Stimulated activated naive CD4-positive, alpha-beta T cell (primary cell): ENCODE measurements at regions not wholly inside any gene's neighbourhood (a gene's known extent, or its start where the extent isn't known, plus 50 kb on each side); places are given as distances from the start of the nearest gene placed in this dataset.

Experiments
- DNase-seq, 6 experiments: peaks; one replicate each; lab custom pipeline; 2025; lab: John Stamatoyannopoulos, UW

DNA sequence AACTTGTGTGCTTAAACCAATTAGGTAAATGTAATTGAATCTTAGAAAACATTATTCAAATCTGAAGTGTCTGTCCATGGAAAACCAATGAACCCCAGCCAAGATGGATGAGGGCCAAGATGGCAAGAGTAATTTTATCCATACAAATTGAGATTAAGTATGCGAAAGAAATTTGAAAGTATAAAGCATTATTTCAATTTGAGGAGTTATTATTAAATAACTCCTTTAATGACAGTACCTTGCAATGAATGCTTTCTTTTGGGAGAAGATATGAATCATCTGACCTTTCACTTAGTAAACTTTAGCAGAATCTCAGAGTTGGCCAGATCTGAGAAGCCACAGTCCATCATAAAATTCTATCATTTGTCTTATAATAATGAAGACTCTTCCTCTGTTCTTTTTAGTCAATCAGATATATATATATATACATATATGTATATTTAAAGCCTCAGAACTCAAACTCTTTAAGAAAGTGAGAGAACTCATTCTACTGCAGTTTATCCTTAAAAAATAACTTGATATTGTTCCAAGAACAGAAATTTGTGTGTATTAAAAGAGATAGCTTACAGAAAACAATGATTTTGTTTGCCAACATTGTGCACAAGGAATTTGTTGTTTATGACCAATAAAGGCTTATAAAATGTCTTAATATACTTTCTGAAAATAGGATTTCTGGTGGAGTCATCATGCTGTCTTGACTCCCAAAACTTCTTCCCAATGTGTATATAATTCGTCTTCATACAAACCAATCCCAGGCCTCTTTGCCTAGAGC is 434.8 kb upstream of the THBS1 start:
- DNase-seq: no peak

DNA sequence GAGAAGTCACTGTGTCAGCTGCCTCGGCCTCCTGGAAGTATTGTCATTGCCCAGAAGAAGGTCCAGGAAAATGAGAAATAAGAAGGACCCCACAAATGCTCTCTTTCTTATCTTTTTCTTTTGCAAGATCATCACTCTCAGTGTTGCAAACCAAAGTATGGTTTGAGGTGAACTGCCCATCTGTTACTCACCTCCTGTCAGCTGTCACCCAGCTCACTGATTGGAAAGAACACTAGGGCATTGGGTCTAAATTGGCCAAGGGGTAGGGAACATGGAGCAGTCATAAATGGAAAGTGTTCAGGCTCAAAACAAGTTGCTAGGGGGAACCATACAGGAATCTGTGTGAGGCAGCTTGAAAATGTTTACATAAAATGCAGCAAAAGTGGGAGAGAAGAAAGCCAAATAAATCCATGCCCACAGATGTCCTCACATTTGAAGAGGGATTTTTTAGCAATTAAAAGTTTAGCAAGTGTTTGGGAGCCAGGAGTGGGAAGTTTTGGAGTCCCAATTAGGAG is 431.2 kb upstream of the THBS1 start:
- no peak for DNase-seq

DNA sequence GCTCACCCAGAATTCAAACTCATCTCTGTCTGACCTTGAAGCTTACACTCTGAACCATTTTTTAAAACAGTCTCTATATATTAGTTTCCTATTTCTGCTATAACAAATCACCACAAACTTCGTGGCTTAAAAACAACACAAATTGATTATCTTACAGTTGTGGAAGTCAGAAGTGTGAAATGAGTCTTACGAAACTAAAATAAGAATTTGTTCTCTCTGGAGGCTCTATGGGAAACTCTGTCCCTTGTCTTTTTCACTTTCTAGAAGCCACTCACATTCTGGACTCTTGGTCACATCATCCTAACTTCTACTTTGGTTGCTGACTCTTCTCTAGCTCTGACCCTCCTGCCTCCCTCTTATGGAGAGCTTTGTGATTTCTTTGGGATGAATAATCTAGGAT is 429.3 kb upstream of the THBS1 start:
- no peak for DNase-seq

DNA sequence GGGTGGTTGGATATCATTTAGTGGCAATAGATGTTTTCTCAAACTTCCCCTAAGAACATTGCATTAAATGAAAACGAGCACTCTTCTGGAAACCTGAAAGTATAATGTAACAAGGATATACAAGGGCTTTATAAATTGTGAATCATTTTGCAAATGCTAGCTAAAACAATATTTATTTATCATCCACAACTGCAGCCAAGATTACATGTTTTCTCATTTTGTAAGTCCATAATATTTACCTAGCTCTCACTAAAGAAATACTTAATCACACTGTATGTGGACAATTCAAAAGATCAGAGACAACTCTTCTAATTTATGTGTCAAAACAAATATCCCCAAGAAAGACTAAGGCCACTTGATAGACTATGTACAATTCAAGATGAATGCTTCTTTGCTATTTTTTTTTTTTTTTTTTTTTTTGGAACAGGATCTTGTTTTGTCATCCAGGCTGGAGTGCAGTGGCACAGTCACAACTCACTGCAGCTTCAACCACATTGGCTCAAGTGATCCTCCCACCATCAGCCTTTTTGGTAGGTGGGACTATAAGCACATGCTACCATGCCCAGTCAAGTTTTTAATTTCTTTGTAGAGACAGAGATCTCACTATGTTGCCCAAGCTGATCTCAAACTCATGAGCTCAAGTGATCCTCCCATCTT is 427.7 kb upstream of the THBS1 start:
- no peak for DNase-seq

DNA sequence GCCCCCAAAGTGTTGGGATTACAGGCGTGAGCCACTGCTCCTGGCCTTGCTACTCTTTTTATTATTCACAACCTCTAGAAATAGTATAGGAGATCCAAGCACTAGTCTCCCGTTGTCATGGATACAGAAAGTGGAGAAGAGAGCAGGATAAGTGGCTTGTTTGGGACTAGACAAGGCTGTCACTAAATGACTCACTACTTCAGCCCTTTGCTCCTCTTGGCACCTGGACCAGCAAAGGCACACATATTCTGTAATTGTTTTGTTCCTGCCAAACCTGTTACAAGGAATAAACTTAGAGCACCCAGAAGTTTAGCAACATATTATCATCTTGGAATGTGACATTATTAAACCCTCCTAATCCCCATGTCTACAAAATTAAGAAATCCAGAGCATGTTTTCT is 427.2 kb upstream of the THBS1 start:
- DNase-seq: no peak

DNA sequence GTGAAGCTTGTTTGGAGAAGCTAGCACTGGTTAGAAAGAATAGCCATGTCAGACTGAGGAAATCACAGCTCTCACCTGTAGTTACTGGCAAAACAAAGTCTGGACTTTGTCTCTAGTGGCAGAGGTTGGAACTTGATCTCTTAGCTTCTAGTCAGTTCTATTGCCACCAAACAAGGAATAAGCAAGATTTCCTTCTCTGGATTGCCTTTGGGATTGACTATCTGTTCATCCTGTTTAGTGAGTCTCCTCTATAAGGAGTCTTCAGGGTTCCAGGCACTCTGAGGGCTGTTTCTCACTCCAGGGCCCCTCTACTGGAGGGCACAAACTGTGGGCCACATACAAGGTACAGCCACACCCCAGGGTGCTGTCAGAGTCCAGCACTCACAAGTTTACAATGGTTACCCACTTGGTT is 426.6 kb upstream of the THBS1 start:
- DNase-seq: no peak

DNA sequence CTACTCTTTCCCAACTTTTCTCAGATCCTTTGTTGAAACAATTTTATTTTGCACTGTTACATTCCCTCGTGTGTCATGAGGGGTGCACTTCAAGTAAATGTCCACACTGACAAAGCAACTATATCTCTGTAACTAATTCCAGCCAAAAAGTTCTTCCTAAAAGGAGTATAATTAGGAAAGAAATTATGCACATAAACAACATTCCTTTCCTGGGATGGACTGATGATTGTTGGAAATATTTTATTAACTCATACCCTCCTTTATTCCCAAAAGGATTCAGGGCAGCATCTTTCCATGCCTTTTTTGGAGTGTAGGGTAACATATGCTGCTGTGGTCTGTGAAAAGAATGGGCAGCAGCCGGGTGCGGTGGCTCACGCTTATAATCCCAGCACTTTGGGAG is 426.1 kb upstream of the THBS1 start:
- no peak for DNase-seq

DNA sequence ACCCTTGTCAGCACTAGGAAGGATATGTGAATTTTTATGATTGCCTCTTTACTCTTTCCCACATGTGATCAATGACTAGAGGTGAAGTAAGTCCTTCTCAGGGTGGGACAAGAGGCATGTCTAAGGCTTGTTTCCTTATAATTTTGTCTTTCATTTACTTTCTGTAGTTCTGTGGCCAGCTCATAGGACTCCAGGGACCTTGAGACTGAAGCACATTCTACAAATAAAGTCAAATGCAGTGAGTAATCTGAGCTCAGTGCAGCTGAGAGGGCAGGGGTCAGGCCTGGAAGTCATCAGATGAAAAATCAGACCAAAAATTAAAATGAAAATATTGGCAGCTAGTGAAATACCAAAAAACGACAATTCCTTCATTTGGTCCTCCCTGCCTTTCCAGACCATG is 424.7 kb upstream of the THBS1 start:
- DNase-seq: no peak

DNA sequence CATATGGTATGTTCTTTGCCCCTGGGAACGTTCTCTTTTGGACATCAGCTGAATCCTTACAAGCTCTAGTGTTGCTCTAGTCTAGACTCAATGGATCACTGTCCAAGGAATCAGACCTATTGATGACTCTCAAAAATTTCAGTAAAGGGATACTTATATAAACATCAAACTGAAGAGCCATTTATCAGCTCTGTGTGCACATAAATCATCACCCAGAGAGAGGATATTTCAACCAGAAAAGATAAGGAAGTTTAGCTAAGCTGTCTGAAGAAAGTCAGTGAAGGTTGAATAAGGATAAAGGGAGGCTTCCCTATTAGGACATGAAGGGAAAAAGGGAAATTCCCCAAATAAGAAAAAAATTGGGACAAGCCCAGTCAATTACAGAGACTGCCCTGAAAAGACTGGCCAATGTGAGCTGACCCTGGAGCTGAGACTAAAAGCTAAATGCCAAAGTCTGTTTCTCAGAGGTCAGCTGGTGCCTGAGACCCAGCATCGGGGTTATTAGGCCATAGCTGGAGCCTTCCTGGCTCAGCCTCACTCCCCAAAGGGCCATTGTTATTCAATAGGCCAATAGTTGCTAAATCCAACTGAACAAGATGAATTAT is 424.1 kb upstream of the THBS1 start:
- no peak for DNase-seq

DNA sequence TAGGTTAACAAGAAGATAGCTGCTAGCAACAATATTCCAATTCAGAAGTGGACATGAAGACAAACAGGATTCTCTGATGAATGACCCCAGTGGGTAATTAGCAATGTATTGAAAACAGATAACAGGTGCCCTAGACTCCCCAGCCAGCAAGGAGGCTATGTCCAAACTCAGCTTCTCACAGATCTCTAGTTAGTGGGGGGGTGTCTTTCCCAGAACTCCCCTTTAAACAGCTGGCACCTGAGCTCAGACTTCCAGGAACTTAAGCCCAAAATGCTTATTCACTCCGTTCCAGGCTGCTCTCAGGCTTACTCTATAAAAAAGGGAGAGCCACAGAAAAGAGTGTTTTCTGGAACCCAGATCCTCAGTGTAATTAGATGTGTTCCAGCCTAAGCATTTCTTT is 423.0 kb upstream of the THBS1 start:
- DNase-seq: no peak

DNA sequence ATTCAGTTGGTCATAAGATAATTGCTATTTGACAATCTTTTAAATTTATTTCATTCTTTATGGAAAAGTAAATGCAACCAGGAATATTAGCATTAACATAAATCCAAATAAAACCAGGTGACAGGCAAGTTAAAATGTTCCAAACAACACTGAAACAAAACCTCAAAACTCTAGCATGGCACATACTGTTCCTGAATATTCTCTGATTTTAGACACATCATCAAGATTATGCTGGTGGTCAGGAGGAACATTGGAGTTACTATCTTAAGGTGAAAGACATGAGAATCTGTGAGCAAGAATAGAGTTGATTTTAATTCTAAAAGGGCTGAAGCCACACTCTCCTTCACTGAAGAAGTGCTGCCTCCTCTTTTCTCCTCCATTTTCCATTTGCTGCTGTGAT is 421.0 kb upstream of the THBS1 start:
- no peak for DNase-seq

DNA sequence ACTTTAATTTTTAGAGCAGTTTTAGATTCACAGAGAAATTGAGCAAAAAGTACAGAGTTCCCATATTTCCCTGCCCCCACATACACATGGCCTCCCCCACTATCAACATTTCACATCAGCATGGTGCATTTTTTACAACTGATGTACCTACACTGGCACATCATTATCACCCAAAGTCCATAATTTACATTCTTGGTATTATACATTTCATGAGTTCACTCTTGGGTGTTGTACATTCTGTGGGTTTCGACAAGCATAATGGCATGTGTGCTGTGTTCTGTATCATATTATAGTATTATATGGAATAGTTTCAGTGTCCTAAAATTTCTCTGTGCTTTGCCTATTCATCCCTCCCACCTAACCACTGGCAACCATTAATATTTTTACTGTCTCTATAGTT is 419.8 kb upstream of the THBS1 start:
- DNase-seq: no peak

DNA sequence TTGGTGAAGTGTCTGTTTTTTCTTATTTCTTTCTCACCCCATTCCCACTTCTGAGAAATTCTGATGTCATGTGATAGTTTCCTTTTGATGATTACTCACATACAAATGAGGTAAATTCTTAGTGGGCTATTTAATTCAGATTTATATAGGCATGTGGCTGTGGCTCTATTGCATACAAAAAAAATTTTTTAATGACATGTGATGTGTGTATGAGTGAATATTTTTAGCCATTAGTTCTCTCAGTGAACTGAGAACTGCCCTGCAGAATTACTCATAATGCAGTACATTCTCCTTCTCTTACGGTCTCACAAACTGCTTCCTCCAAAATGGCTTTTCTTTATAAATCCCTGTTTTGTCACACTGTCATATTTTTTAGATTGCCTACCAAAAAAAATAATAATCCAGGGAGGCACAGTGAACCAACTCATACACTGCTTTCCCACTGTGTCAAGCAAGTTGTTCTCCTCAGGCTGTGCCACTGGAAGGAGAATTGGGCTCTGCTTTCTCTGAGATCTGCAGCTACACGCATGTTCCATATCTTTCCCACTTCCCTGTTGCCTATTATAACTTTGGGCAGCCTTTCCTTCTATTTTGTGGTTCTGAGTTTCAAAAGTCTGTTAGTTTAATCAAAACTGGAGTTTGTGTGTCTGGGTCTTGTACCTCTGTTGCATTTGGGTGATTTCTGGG is 415.7 kb upstream of the THBS1 start:
- no peak for DNase-seq

DNA sequence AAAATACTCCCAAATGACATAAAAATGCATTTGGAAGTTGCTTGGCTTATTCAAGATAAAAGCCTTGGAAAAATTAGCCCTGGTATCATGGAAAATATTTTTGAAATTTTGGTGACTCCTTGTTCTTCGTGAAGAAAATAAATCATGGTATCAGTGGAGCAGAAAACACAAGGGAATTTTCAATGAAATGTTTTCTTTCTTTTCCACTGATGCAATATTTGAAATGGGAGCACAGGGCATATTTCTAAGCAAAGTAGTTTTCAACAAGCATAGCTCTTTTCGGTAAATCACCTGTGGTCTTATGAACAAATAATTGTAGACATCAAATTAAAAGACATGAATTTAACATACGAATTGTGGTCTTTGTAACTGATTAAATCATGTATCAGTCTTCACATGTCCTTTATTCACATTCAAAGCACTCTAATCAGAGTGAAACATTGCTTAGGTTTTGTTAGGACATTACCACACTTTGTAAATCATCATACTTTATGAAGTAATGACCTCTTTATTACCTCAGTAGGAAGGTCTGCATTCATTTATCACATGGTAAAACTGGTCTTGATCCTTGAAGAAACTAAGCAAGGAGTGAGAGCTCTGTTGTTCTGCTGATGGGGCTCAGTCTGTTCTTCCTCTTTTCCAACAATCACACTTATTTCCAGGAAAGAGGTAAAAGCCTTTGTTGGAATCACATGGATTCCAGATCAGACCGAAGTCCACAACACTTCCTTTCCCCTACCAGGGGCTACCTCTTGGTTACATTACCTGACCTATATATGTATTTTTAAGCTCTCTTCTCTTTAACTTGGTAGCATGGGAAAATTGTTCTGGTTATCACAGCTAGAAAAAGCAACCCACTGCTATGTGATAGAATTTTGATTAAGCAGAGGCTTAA is 413.5 kb upstream of the THBS1 start:
- DNase-seq: no peak

DNA sequence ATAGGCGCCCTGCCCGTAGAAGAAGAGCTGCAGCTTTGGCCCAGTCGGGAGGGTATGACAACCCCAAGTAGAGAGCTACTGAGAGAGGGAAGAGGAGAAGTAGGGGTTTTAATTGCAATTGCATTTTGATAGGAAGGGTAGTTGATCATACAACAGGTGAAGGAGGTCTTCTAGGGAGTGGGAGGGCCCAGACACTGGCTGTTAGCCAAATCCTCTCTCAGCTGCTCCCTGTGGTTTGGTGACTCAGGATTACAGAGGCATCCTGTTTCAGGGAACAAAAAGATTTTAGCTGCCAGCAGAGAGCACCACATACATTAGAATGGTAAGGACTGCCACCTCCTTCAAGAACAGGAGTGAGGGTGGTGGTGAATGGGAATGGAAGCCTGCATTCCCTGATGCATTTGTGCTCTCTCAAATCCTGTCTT is 408.9 kb upstream of the THBS1 start:
- no peak for DNase-seq

DNA sequence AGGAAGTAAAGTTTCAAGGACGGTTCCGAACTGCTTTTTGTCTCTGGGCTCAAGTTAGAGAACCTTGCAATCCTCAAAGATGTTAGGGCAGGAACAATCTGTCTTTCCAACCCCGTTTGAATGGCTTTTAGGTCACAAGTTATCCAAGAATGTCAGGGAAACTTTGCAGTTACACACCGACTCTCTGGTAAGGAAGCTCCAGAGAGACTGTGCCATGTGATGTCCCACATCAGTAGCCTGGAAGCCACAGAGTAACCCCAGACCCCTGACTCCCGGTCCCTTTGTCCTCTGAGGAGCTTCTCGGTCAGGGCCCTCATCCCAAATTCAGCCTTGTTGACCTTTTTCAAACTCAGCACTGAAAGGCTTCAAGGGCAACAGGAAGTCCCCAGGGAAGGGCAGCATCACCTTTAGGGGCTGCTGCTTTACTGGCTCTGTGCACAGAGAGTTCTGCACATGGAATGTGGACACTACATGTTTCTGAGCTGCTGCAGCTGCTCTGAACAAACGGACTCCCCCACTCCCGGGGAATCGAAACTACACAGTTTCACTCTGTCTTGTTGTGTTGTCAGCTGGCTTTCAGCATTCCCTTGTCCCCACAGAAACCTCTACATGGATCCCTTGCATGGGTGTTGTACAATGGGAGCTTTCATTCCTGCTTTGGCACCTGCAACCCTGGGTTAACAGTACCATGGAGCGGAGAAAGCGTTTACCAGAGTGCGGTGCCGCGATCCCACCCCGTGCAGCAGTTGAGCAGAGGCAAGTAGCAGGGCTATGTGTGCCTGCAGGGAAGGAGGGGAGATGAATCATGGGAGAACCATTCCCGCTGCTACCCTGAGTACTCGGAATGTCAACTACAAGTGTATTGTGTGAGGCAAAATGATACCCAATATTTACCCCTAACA is 408.2 kb upstream of the THBS1 start:
- DNase-seq: no peak

DNA sequence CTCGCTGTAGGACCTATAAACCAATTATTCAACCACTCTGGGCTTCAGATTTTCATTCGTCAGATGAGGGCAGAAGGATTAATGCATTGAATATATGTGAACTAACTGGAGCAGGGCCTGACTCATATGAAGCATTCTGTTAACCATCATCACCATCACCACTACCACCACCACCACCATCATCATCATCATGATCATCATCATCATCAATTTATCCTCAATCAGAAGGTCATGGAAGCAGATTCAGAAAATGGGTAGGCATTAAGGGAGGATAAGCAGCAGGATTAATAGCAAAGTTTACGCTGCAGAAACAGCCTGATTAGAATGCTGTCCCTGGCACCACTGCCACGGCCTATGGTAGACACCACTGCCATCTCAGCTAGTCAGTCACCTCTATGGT is 407.5 kb upstream of the THBS1 start:
- no peak for DNase-seq

DNA sequence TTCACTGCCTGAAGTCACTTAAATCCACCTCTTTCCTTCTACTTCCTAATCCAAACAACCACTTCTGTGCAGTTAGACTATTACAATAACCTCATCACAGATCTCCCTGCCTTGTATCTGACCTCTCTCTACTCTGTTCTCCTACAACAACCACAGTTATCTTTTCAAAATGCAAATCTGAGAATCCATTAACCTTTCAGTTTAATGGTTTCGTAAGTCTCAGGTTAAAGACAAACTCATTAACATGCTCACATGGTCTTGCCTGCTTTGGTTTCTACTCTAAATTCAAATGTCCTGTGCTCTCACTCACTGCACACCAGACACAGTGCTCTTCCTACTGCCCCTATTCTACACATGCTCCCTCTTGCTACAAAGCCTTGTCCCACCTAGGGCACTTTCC is 406.5 kb upstream of the THBS1 start:
- no peak for DNase-seq

DNA sequence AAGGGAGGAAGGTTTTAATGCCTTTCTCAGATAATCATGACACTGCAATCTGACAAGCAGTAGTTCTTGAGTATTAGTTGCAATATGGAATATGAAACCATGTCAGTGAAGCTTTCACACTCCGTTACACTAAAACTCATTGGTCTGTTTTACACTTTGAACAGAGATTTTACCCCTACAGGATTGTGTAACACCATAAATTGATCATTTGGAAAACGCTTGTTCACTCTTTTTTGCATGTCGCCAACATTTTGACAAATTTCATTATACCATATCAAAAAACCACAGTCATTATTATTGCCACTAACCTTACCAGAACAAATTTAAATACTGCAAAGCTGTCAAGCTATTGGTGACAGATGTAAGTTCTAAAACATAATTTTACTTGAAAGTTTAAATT is 404.8 kb upstream of the THBS1 start:
- no peak for DNase-seq

DNA sequence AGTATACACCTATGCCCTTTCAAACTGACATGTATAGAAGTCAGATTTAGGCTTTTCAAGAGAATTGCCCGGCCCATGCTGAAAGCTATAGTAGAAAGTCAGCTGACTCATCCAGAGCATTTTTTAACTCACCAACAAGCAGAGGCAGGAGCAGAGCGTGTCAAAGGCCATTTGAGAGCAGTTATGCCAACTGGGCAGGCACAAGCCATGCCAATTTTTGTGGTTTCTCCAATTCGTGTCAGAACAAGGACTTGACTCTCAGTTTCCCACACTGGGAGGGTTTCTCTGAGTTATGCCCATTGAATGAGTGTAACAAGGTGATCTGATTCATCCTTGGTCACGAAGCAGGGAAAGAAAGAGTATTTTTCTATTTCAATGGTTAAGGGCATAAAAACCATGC is 403.3 kb upstream of the THBS1 start:
- no peak for DNase-seq

DNA sequence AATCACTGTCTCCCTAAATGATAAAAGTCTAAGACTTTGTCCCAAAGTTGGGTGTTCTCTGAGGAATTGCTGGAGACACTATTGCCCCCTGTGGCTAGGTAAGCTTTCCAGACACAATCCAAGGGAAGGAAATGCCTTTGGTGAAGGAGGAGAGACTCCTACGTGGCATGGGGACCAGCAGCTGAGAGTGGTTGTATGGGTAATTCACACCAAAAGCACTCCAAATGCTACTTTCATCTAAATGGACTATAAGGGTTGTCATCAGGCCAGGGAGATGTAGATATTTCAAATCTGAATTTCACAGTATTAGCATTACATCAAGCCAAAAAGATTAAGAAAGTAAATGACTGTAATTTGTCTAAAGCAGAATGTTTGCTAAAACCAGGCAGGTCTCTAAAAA is 400.8 kb upstream of the THBS1 start:
- DNase-seq: no peak
